ENCODE measurements at regions not wholly inside any gene's neighbourhood (a gene's known extent, or its start where the extent isn't known, plus 50 kb on each side); places are given as distances from the start of the nearest gene placed in this dataset.

- H3K36me3 ChIP-seq (ENCODE audit: insufficient read depth, low read length) = no peaks in the 10 kb centered on the region
- no peaks in the 10 kb centered on the region for H3K27me3 ChIP-seq (ENCODE audit: insufficient read depth, low read length)
- no peak overlapping the region for H3K4me2 ChIP-seq (ENCODE audit: low read length)
- H2AFZ ChIP-seq (ENCODE audit: low read depth, low read length) = no peak overlapping the region
- Mint-ChIP-seq H3K4me1 (ENCODE audit: low read depth, unreplicated experiment) (peaks cover 5% of the 10 kb centered on the region), H3K27ac (ENCODE audit: unreplicated experiment) (no peak overlapping the region), H3K36me3 (ENCODE audit: low read depth, unreplicated experiment) (no peaks in the 10 kb centered on the region), H3K4me3 (ENCODE audit: unreplicated experiment) (no peak overlapping the region), H3K9me3 (ENCODE audit: unreplicated experiment) (no peaks in the 10 kb centered on the region), H3K27me3 (ENCODE audit: low read depth, unreplicated experiment) (no peaks in the 10 kb centered on the region)
- DNase-seq (ENCODE audit: low read depth) (no peak), FAIRE-seq (no peak)
- no peaks in the 10 kb centered on the region for H3K4me1 ChIP-seq (ENCODE audit: insufficient read depth, low read length)
- H3K9ac ChIP-seq (ENCODE audit: low read length) = no peak overlapping the region
- no peak overlapping the region for H3K27ac ChIP-seq (ENCODE audit: low read depth, low read length)
- H3K4me3 ChIP-seq (ENCODE audit: insufficient read depth, low read depth, low read length) = no peak overlapping the region
- no peaks in the 10 kb centered on the region for H4K20me1 ChIP-seq (ENCODE audit: insufficient read depth, low read length)
- H3K9me3 ChIP-seq (ENCODE audit: insufficient read depth, low read depth, low read length) = no peaks in the 10 kb centered on the region
- no peaks in the 10 kb centered on the region for H3K79me2 ChIP-seq (ENCODE audit: insufficient read depth, low read length)
- TF ChIP-seq CTCF (IDR thresholded peaks at IDR 0.05; ENCODE audit: insufficient read depth, low read depth, low read length) (no peak), EZH2 (IDR thresholded peaks at IDR 0.05; ENCODE audit: insufficient read depth, low read length) (no peak)
Observed at GRCh38 chr2:145038041-145038525, 518.2 kb upstream of the ZEB2 start.

- TF ChIP-seq EZH2 (IDR thresholded peaks at IDR 0.05; ENCODE audit: insufficient read depth, low read length) (no peak), CTCF (IDR thresholded peaks at IDR 0.05; ENCODE audit: insufficient read depth, low read depth, low read length) (no peak)
- Histone ChIP-seq H3K4me2 (ENCODE audit: low read length) (peak overlapping the region; percentile 13), H3K79me2 (ENCODE audit: insufficient read depth, low read length) (no peaks in the 10 kb centered on the region), H3K9ac (ENCODE audit: low read length) (no peak overlapping the region), H3K27ac (ENCODE audit: low read depth, low read length) (no peak overlapping the region), H3K27me3 (ENCODE audit: insufficient read depth, low read length) (no peaks in the 10 kb centered on the region), H4K20me1 (ENCODE audit: insufficient read depth, low read length) (no peaks in the 10 kb centered on the region), H3K36me3 (ENCODE audit: insufficient read depth, low read length) (no peaks in the 10 kb centered on the region), H3K4me1 (ENCODE audit: insufficient read depth, low read length) (no peaks in the 10 kb centered on the region), H2AFZ (ENCODE audit: low read depth, low read length) (peak overlapping the region; percentile 6), H3K9me3 (ENCODE audit: insufficient read depth, low read depth, low read length) (no peaks in the 10 kb centered on the region), H3K4me3 (ENCODE audit: insufficient read depth, low read depth, low read length) (no peak overlapping the region)
- Mint-ChIP-seq H3K36me3 (ENCODE audit: low read depth, unreplicated experiment) (no peaks in the 10 kb centered on the region), H3K4me3 (ENCODE audit: unreplicated experiment) (no peak overlapping the region), H3K9me3 (ENCODE audit: unreplicated experiment) (no peaks in the 10 kb centered on the region), H3K27me3 (ENCODE audit: low read depth, unreplicated experiment) (no peaks in the 10 kb centered on the region), H3K4me1 (ENCODE audit: low read depth, unreplicated experiment) (peaks cover 5% of the 10 kb centered on the region), H3K27ac (ENCODE audit: unreplicated experiment) (peak overlapping the region; percentile 3)
- FAIRE-seq (no peak), DNase-seq (ENCODE audit: low read depth) (peak; percentile 46)
Observed at GRCh38 chr2:145036421-145037011, 516.6 kb upstream of the ZEB2 start.

- no peaks in the 10 kb centered on the region for H3K27me3 Mint-ChIP-seq (ENCODE audit: low read depth, unreplicated experiment)
- Histone ChIP-seq H3K4me1 (ENCODE audit: insufficient read depth, low read length) (no peaks in the 10 kb centered on the region), H3K9me3 (ENCODE audit: insufficient read depth, low read depth, low read length) (no peaks in the 10 kb centered on the region), H3K4me2 (ENCODE audit: low read length) (no peak overlapping the region), H3K79me2 (ENCODE audit: insufficient read depth, low read length) (no peaks in the 10 kb centered on the region), H4K20me1 (ENCODE audit: insufficient read depth, low read length) (no peaks in the 10 kb centered on the region), H3K36me3 (ENCODE audit: insufficient read depth, low read length) (no peaks in the 10 kb centered on the region), H2AFZ (ENCODE audit: low read depth, low read length) (no peak overlapping the region), H3K4me3 (ENCODE audit: insufficient read depth, low read depth, low read length) (no peak overlapping the region), H3K27me3 (ENCODE audit: insufficient read depth, low read length) (no peaks in the 10 kb centered on the region), H3K9ac (ENCODE audit: low read length) (no peak overlapping the region), H3K27ac (ENCODE audit: low read depth, low read length) (no peak overlapping the region)
- no peaks in the 10 kb centered on the region for H3K36me3 Mint-ChIP-seq (ENCODE audit: low read depth, unreplicated experiment)
- FAIRE-seq (no peak), DNase-seq (ENCODE audit: low read depth) (no peak)
- H3K4me3 Mint-ChIP-seq (ENCODE audit: unreplicated experiment) = no peak overlapping the region
- TF ChIP-seq CTCF (IDR thresholded peaks at IDR 0.05; ENCODE audit: insufficient read depth, low read depth, low read length) (no peak), EZH2 (IDR thresholded peaks at IDR 0.05; ENCODE audit: insufficient read depth, low read length) (no peak)
- no peaks in the 10 kb centered on the region for H3K9me3 Mint-ChIP-seq (ENCODE audit: unreplicated experiment)
- peaks cover 9% of the 10 kb centered on the region for H3K4me1 Mint-ChIP-seq (ENCODE audit: low read depth, unreplicated experiment)
- H3K27ac Mint-ChIP-seq (ENCODE audit: unreplicated experiment) = no peak overlapping the region
Observed at GRCh38 chr2:145034511-145034910, 514.6 kb upstream of the ZEB2 start.

Data from astrocyte (in vitro differentiated cells and primary cell).